Cardiac fibroblast (primary cell): ENCODE measurements at regions not wholly inside any gene's neighbourhood (a gene's known extent, or its start where the extent isn't known, plus 50 kb on each side); places are given as distances from the start of the nearest gene placed in this dataset.

Experiments used
- DNase-seq, 2 donors: peaks; one replicate each; pipeline versions ENCODE4 v3.0.0 to v3.0.0-alpha.2; 2010; ENCODE audit warnings: low read depth in 2 of 2
- H3K4me3 ChIP-seq, 2 donors: replicated peaks in 1 of 2; 1 replicate in 1 of 2; 2 replicates in 1 of 2; pipeline ENCODE4 v1.5.1; 2011; ENCODE audit warnings: low read depth in 2 of 2, low read length in 2 of 2, mild to moderate bottlenecking in 2 of 2, moderate library complexity in 1 of 2
- TF ChIP-seq, protein P1 (sequence below): IDR thresholded peaks from one replicate; pipeline ENCODE4 v1.5.1; 2011; ENCODE audit warnings: low read depth, mild to moderate bottlenecking, low read length, inconsistent platforms

DNA sequence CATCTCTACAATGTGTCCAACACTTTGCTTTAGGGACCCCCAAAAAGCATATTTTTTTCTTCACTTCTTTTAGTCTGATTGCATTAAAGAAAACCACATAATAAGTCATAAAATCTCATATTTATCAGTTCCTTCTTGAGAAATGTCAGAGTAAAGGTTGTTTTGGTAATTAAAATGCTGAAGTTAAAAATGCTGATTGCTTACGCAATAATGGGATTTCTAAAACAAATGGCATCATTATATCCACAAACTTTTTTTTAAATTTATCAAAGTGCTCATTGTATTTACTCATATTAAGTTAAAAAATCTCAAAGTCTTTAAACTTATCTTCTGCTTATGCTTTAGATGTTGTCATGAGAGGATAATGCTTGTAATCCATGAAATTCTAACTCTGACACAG, 737.2 kb upstream of the ARGLU1 start:
- TF ChIP-seq, protein P1, sequence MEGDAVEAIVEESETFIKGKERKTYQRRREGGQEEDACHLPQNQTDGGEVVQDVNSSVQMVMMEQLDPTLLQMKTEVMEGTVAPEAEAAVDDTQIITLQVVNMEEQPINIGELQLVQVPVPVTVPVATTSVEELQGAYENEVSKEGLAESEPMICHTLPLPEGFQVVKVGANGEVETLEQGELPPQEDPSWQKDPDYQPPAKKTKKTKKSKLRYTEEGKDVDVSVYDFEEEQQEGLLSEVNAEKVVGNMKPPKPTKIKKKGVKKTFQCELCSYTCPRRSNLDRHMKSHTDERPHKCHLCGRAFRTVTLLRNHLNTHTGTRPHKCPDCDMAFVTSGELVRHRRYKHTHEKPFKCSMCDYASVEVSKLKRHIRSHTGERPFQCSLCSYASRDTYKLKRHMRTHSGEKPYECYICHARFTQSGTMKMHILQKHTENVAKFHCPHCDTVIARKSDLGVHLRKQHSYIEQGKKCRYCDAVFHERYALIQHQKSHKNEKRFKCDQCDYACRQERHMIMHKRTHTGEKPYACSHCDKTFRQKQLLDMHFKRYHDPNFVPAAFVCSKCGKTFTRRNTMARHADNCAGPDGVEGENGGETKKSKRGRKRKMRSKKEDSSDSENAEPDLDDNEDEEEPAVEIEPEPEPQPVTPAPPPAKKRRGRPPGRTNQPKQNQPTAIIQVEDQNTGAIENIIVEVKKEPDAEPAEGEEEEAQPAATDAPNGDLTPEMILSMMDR: no peak
- no peak for DNase-seq
- no peak overlapping the region for H3K4me3 ChIP-seq

- TF ChIP-seq, protein P1: no peak
- DNase-seq: peak in 1 of 2 donors; percentile 16
- no peak overlapping the region for H3K4me3 ChIP-seq
These were observed 733.9 kb upstream of the ARGLU1 start for GRCh38 chr13:107301724-107302374.

GRCh38 chr13:107299717-107300116, 731.8 kb upstream of the ARGLU1 start:
- TF ChIP-seq, protein P1: no peak
- H3K4me3 ChIP-seq: no peak overlapping the region
- DNase-seq: no peak

DNA sequence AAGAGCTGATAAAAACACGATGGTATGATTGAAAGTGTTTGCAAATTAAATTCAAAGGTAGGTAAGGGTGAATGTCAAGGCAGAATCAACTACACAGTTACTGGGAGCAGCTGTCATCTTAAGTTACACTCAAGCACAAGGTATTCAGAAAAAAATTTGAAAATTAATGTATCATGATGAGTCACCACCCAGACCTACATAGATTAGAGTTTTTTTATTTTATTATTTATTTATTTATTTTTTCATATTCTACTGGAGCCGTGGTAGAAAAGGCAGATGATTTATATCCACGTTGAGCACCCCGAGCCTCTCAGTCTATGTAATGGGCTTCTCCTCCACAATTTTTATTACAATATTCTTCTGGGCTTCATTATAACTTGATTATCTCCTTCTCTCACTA, 728.9 kb upstream of the ARGLU1 start:
- TF ChIP-seq, protein P1: no peak
- DNase-seq: peak in 1 of 2 donors; percentile 5
- no peak overlapping the region for H3K4me3 ChIP-seq

GRCh38 chr13:107295416-107296140, 727.6 kb upstream of the ARGLU1 start:
- DNase-seq: peak in 1 of 2 donors; percentile 26
- H3K4me3 ChIP-seq: no peak overlapping the region
- TF ChIP-seq, protein P1: no peak

GRCh38 chr13:107293924-107294323, 726.0 kb upstream of the ARGLU1 start:
- TF ChIP-seq, protein P1: no peak
- no peak for DNase-seq
- no peak overlapping the region for H3K4me3 ChIP-seq
